Right hindlimb (tissue), 1 donor: ENCODE measurements at regions not wholly inside any gene's neighbourhood (a gene's known extent, or its start where the extent isn't known, plus 50 kb on each side); places are given as distances from the start of the nearest gene placed in this dataset.
"Not testable (repeated sequence)": the region's sequence is repeated elsewhere in the genome, so short reads cannot be mapped to it uniquely, and the experiment has no call there.

Experiments
- DNase-seq: peaks from one replicate; pipeline ENCODE4 v3.0.0-alpha.2; 2018

DNA sequence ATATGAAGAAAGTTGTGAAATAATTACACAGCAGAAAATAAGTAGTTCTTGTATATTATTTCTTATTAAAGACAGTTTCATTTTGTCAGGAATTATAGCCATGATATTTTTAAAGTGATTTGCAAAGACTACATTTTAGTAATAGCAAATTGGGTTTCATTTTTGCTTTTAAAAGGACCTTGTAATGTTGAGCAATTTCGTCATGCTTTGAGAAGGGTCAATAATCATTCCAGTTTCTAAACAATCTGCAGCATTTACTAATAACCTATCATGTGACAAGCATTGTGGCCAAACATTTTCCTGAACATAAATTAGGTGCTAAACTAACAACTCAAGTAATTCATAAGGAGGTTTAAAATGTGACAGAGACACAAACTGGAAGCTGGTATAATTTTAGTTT is 214.4 kb upstream of the CBLB start:
- no peak for DNase-seq

DNA sequence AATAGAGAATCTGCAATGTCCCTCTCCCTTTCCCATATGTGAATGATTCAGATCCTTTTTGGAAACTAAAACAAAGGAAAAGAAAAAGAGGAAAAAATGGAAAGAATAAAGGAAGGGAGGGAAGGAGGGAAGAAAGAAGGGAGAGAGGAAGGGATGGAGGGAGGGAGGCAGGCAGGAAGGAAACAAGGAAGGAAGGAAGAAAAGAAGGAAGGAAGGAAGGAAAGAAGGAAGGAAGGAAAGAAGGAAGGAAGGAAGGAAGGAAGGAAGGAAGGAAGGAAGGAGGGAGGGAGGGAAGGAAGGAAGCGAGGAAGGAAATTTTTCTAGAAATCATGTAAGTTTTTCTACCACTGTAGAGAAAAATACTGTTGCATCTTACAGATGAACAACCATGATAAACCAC is 215.0 kb upstream of the CBLB start:
- DNase-seq = no peak

DNA sequence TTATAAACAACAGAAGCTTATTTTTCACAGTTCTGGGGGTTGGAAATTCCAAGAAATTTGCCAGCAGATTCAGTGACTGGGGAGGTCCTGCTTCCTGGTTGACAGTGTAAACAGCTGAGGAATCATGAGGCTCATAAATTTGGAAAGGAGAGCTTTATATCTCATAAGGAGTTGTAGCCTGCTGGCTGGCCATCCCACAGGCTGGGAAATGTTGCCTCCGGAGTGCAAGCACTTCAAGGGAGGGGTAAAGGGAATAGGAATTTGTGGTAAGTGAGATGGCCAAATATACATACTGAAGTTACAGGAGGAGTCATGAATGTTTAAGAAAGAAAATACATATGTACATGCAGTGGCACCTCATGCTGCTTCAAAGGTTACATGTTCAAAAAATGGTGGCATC is 217.2 kb upstream of the CBLB start:
- DNase-seq = no peak

DNA sequence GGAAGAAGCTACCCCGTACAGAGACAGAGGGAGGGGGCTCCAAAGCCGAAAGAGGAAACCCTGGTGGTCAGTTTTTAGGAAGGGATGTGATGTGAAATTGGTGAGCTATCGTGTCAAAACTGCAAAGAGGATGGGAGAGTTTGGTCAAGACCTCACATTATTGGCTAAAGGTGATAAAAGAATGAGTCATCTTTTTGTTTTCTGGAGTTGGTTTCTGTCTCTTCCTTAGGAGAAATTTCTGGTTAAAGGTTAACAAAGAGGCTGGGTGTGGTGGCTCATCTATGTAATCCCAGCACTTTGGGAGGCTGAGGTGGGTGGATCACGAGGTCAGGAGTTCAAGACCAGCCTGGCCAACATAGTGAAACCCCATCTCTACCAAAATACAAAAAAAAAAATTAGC is 217.8 kb upstream of the CBLB start:
- no peak for DNase-seq

DNA sequence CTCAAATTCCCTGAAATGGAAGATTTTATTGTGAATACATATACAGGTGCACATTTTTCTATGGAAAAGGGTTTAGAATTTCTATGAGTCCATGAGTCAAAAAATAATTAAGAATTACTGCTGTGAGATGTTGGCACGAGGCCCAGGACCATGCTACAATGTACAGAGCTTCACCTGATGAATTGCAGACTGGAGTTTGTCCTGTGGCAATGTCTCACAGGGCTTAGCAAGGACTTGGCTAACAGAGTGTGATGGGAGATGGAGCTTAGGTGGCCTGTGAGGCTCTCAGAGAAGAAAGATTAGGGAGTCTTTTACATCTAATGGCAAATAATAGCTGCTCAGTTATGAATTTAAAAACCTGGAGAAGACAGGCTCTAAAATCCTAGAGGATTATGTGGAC is 219.5 kb upstream of the CBLB start:
- DNase-seq = no peak

DNA sequence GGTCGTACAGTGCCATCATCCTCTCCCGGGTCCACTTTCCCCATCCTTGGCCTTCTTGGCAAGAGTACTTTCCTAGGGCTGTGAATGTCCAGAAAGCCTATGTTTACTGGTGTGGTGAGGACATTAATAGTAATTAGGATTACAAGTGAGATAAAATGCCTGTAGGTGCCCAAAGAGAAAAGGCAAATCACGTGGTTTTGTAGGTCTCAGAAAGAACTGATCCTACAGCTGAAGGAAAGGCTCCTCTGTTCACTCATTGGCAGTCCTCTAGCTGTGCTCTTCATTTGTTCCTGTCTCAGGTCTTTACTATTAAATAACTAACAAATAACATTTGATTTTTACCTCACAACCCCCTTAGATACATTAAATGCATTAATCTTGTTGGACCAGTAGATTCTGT is 220.1 kb upstream of the CBLB start:
- no peak for DNase-seq

DNA sequence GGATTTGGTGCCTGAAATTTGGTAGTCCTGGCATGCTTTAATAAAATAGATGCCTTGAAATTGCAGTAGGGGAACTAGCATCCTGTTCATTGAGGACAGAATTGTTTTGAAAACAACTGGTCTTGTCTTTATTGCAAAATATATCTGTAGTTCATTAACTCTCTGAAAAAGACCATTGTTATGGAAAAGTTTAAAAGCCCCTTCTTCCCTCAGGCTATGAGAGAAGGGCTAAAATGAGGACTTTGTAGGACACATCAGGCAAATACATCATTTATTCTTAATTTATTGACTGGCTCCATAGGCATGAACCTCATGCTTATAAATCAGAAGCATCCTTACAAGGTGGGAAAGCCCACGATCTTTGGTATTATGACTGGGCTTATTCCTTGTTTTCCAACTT is 221.0 kb upstream of the CBLB start:
- no peak for DNase-seq

DNA sequence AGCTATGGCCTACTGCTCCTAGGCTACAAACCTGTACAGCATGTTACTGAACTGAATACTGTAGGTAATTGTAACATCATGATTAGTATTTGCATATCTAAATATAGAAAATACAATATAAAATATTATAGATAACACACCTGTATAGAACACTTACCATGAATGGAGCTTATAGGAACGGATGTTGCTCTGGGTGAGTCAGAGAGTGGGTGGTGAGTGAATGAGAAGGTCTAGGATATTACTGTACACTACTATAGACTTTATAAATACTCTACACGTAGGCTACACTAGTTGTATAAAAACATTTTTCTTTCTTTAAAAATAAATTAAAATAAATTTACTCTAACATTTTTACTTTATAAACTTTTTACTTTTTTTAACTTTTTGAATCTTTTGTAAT is 224.0 kb upstream of the CBLB start:
- no peak for DNase-seq

DNA sequence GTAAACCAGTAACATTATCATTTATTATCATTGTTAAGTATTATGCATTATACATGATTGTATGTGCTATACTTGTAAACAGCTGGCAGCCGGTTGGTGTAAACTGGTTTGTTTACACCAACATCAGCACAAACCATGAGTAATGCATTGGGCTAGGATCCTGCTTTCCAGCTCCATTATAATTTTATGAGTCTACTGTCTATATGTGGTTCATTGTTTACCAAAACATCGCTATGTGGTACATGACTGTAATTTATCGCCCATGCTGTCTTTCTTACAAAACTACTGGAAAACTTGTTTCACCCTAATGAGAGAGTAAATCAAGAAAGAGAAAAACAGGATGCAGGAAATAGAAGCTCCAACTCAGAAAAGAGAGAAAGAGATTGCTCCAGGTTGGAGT is 224.8 kb upstream of the CBLB start:
- no peak for DNase-seq

DNA sequence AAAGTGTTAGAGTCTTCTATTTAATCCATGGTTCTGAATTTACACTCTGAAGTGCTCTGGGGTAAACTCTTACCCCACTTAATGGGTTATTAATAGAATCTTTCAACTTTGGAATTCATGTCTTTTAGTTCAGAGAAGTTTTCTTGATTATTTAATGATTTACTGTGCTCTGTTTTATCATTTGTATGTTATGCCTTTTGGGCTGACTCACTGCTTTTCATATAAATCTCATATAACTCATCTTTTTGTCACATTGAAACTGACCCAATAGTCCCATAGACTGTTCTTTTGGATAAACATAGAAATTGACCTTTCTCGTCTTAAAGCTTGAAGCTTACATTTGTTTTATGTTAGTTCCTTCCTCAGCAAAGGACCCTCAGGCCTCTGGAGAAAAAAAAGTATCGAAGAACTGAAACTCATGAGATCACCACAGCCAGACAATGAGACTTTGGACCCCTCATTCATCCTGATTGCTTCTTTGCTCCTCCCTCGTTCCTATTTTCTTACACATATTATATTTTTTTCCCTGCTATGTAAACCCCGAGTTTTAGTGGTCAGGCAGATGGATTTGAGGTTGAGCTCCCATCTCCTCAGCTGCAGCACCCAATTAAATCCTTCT is 229.1 kb upstream of the CBLB start:
- DNase-seq = no peak

DNA sequence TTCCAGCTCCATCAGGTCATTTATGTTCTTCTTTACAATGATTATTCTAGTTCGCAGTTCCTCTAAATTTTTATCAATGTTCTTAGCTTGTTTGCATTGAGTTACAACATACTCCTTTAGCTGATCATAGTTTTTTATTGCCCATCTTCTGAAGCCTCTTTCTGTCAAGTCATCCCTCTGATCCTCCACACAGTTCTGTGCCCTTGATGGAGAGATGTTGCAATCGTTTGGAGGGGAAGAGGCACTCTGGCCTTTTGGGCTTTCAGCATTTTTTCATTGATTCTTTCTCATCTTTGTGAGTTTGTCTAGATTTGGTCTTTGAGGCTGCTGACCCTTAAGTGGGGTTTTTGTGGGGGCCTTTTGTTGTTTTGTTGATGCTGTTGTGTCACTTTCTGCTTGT is 234.6 kb upstream of the CBLB start:
- DNase-seq = no peak

DNA sequence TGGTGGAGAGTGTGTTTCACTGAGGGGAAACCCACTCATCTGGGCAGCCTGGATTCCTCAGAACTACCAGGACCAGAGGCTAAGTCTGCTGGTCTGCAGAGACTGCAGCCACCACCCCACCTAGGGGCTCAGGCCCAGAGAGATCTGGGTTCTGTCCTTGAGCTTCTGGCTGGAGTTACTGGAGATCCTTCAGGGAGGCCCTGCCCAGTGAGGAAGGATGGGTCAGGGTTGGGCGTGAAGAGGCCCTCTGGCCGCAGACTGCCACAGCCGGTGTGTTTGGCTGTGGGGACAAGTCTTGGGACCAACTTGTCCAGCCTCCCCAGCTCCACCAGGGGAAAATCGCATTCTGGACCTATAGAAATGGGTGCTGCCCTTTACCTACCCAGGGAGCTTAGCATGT is 235.3 kb upstream of the CBLB start:
- DNase-seq = no peak

DNA sequence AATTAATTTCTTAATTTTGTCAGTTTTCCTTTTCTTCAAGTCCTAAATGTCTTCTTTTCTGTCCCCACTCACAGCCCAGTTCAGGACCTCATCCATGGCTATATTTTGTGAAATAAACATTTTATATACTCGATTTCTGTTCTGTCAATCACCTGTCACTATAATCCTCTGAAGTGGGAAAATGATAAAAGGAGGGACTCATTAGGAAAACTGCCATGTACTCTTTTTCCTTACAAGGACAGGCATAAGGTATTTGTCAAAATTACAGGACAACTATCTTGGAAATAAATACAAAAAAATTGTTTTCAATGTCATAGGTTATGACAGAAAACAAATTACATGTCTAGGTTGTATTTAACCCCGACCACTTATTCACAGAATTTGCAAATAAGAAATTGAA is 240.1 kb upstream of the CBLB start:
- no peak for DNase-seq

DNA sequence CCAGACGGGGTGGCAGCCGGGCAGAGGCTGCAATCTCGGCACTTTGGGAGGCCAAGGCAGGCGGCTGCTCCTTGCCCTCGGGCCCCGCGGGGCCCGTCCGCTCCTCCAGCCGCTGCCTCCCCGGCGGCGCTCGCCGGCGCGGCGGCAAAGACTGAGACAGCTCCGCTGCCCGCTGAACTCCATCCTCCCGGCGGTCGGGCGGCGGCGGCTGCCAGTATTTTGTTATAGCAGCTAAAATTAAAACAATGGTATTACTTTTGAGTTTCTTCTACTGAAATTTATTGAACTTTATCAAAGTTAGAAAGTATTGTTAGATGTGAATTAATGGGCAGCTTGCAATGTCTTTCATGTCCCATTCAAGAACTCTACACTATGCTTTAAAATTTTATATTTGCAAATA is 243.7 kb upstream of the CBLB start:
- DNase-seq = not testable (repeated sequence)

DNA sequence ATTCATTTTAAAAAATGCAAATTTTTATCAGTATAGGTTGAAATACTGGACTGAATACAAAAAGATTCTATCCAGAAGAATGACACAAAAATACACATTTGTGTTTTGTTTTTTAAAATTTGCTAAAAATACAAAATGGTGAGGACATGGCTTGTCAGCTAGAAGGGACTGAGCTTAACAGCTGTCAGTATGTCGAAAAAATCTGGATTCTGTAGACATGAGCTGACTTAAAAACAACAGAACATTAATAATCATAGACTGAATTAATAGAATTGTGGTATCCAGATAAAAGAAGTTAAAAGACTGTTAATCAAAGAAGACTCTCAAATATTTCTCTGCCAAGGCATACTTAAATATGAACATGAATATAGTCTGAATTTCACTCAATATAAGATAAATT is 244.9 kb upstream of the CBLB start:
- no peak for DNase-seq

DNA sequence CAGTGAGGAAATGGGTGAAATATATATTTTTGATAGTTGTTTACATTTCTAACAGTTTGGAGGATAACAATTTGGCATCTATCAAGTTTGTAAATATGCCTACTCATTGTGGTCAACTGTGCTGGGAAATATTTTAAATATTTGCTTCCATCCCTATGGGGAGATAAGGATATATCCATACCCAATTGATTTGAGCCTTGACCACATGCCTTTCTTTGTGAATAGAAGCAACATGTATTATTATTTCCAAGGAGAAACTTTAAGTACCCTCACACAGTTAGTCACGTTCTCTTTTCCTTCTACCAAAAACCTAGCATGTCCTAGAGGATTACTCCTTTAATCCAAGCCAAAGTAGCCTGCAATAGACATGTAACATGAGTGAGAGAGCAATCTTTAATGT is 245.4 kb upstream of the CBLB start:
- no peak for DNase-seq

DNA sequence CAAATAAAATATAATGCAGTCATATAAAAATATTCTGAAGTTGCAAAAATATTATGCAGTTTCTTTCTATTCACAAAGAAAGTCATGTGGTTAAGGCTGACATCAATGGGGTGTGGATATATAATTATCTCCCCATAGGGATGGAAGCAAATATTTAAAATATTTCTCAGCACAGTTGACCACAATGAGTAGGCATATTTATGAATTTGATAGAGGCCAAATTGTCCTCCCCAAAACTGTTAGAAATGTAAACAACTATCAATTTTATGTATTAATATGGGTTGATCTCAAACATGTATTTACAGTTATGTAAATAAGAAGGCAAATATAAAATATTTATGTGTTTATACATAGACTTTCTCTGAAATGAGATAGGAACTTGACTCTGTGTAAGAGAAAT is 246.0 kb upstream of the CBLB start:
- no peak for DNase-seq

DNA sequence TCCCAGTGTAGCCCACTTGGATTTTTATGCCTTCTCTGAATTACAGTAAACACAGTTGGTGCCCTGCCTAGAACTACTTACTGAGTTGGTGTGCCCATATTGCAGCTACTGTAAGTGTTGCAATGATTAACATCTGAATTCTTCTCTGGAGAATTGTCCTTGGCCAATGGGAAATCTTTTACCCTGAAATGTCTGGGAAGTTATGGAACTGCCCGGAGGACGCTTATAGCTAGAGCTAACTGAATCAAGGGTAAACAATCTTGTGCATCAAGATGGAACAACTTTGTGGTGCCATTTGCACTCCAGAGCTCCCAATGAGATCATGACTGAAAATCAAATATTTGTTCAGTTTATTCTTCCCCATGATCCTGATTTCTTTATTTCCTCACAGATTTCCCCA is 246.7 kb upstream of the CBLB start:
- no peak for DNase-seq

DNA sequence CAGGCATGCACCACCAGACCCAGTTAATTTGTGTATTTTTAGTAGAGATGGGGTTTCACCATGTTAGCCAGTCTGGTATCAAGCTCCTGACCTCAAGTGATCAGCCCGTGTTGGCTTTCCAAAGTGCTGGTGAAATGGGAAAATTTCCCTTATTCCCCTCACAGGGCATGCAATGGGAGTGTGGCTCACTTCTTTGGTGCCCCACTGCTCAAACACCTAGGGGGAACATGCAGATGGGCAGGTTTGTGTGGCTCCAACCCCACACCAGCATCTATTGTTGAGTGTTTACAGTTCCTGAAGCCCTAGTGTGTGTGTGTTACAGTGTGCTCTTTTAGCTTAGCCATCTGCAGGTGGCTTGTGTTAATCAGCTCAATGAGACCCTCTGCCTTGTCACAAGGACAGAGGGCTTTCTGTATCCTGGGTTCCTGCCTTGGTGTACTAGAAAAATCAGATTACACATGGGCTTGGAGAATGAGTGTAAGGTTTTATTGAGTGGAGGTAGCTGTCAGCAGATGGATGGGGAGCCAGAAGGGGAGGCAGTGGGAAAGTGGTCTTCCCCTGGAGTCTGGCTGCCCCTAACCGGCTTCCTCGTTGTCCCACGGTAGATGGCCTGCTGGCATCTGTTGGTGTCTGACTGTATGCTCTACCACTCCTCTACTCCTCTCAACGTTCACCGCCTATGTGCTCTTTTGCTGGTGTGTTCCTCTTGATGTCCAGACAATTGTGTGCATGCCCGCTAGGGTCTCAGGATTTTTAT is 248.1 kb upstream of the CBLB start:
- DNase-seq = no peak

DNA sequence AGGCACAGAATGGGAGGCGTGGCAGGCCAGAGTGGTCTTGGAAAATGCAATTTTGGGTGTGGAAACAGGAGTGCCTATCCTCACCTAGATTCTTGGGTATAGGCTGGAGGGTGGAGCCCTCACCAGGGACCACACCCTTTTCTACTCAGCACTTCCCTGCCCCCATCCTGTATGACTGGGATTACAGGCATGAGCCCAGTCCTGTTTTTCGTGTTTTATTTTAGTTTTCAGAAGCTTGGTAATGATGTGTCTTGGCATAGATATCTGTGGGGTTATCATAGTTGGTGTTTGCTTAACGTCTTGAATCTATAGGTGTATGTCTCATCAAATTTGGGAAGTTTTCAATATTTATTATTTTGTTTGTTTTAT is 248.7 kb upstream of the CBLB start:
- no peak for DNase-seq

DNA sequence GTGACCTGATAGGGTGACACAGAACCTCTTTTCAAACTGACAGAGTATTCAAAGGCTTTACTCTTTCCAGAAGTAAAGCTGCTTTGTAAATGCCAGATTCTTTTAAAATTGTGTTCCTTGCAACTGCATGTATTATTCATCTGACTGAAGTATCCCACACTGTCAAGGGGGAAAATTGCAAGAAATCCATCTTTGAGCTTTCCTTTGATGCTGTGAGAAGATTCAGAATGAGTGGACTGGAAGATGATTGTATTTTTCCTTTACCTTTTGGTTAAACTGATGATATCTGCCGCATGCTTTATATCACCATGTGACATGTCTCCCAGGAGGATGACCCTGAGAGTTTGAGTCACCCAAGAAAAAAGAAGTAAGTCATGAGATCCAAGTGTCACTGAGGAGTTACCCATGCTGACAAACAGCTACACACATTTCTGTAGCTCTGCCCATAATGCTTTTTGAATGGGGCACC is 250.8 kb upstream of the CBLB start:
- DNase-seq = no peak

DNA sequence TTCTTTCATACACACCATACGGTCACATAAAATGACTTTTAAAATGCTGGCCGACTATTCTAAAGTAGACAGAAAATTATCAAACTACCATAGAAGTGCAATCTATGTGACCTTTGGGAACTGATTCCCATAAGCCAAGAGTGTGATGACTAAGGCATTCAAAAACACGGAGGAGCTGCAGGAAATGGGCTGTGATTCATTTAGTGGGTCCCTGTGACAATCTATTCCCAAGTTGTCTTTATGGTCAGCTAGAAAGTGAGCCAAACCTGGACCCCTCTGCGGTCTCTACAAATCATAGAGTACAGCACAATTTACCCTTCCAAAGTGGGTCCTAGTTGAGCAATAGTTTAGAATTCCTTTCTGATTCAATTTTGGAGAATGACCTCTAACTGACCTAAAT is 251.5 kb upstream of the CBLB start:
- peak; percentile 29 for DNase-seq

DNA sequence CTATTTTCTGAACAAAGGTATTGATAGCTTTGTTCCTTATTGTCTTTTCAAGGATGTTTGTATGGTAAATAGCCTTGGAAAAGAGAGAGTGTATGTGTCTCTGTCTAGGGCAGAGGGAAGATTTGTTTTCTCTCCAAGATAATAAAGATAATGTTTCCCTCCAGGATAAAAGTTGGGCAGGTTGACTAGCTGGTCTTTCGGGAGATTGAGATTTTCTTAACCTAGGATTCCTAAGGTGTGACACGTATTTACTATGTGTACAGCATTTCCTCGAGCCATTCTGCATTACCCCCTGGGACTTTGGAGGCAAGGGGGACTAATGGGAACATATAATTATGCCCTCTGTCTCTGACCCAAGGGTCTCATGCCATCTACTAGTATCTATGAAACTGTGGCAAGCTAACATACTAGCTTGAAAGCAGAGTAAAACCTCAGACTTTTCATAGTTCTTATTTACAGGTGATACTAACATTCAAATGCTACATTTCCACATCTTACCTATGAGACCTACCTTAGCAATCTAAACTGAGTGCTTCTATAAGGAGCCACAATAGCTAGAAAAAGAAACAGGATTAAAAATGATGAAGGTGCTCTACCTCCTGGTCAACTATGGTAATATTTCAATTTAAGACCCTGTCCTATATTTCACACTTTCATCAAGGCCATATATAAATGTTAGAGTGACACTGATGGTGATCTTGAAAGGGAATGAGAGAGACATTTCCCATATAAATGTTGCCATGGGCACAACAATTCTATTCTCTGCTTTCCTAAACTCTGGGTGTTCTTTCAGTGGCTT is 252.9 kb upstream of the CBLB start:
- DNase-seq = no peak

DNA sequence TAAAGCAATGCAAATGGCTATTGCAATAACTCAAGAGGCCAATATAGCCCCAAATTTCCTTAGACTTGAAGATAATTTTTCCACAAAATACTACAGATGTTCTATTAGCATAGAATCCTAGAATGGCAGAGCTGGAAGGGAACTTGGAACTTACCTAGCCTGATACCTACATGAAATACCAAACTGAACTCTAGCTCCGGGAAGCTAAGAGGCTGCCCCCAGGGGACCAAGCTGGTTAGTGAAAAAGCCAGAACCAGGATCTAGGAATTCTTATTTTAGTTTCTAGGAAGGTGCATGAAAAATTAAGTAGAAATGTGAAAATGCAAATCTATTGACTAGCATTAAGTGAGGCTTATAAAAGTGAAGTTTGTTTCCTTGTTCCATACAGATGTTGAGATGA is 256.0 kb upstream of the CBLB start:
- no peak for DNase-seq
